ENCODE measurements at regions not wholly inside any gene's neighbourhood (a gene's known extent, or its start where the extent isn't known, plus 50 kb on each side); places are given as distances from the start of the nearest gene placed in this dataset.

- intact Hi-C loops (cut with DNase I), result no loop called here
- Histone ChIP-seq H3K4me1 (ENCODE audit: insufficient read depth) (no peaks in the 10 kb centered on the region), H3K27ac (no peak overlapping the region), H3K9me3 (no peaks in the 10 kb centered on the region), H3K4me3 (no peak overlapping the region), H3K27me3 (no peaks in the 10 kb centered on the region), H3K36me3 (no peaks in the 10 kb centered on the region)
- no peak for DNase-seq
- 68 to 83% (median 72%) methylated on average over 25 of the region's 25 CpGs for WGBS, 3 donors
- no peak for TF ChIP-seq POLR2A (IDR thresholded peaks at IDR 0.05)
- TF ChIP-seq EP300 (IDR thresholded peaks at IDR 0.05), result no peak
- no peak for TF ChIP-seq CTCF (IDR thresholded peaks at IDR 0.05)
Observed at GRCh38 chr6:2558861-2559801, 191.6 kb downstream of the MYLK4 start.

GRCh38 chr6:2558098-2558680 lies 192.5 kb downstream of the MYLK4 start:
- intact Hi-C loops (cut with DNase I), result no loop called here
- Histone ChIP-seq H3K9me3 (no peaks in the 10 kb centered on the region), H3K27me3 (no peaks in the 10 kb centered on the region), H3K36me3 (no peaks in the 10 kb centered on the region), H3K4me1 (ENCODE audit: insufficient read depth) (no peaks in the 10 kb centered on the region), H3K4me3 (no peak overlapping the region), H3K27ac (no peak overlapping the region)
- no peak for DNase-seq
- TF ChIP-seq POLR2A (IDR thresholded peaks at IDR 0.05) (no peak), EP300 (IDR thresholded peaks at IDR 0.05) (no peak), CTCF (IDR thresholded peaks at IDR 0.05) (no peak)
- 89 to 93% (median 91%) methylated on average over 13 of the region's 13 CpGs for WGBS, 3 donors

GRCh38 chr6:2557181-2557720 lies 193.5 kb downstream of the MYLK4 start:
- no peaks in the 10 kb centered on the region for H3K27me3 ChIP-seq
- no peak overlapping the region for H3K4me3 ChIP-seq
- H3K27ac ChIP-seq, result no peak overlapping the region
- no peaks in the 10 kb centered on the region for H3K4me1 ChIP-seq (ENCODE audit: insufficient read depth)
- no peak for DNase-seq
- no peaks in the 10 kb centered on the region for H3K9me3 ChIP-seq
- intact Hi-C loops (cut with DNase I), result no loop called here
- 80 to 93% (median 92%) methylated on average over 7 of the region's 7 CpGs for WGBS, 3 donors
- TF ChIP-seq POLR2A (IDR thresholded peaks at IDR 0.05) (no peak), EP300 (IDR thresholded peaks at IDR 0.05) (no peak), CTCF (IDR thresholded peaks at IDR 0.05) (no peak)
- no peaks in the 10 kb centered on the region for H3K36me3 ChIP-seq

- TF ChIP-seq POLR2A (IDR thresholded peaks at IDR 0.05) (no peak), EP300 (IDR thresholded peaks at IDR 0.05) (no peak), CTCF (IDR thresholded peaks at IDR 0.05) (no peak)
Observed at GRCh38 chr6:2556761-2557160, 194.0 kb downstream of the MYLK4 start.

More at GRCh38 chr6:2556761-2557160, 194.0 kb downstream of the MYLK4 start:
- no peak for DNase-seq
- intact Hi-C loops (cut with DNase I), result no loop called here
- 86 to 89% (median 88%) methylated on average over 5 of the region's 5 CpGs for WGBS, 3 donors
- Histone ChIP-seq H3K36me3 (no peaks in the 10 kb centered on the region), H3K9me3 (no peaks in the 10 kb centered on the region), H3K4me3 (no peak overlapping the region), H3K27me3 (no peaks in the 10 kb centered on the region), H3K4me1 (ENCODE audit: insufficient read depth) (no peaks in the 10 kb centered on the region), H3K27ac (no peak overlapping the region)
